IMR-90 (cell line): ENCODE measurements at regions not wholly inside any gene's neighbourhood (a gene's known extent, or its start where the extent isn't known, plus 50 kb on each side); places are given as distances from the start of the nearest gene placed in this dataset.
"Not testable (repeated sequence)": the region's sequence is repeated elsewhere in the genome, so short reads cannot be mapped to it uniquely, and the experiment has no call there.

Experiments
- ATAC-seq: fragments of 200-7000 bp; cut with Tn5 transposase; 2 replicates; pipeline ENCODE4 v1.9.1; 2020; ENCODE audit warnings: low read depth, mild to moderate bottlenecking, moderate library complexity
- BruUV-seq: library from RNA; stranded (reverse); fragments of 400-500 nt; replicated peaks from 2 replicates; lab custom pipeline; 2021; lab: Mats Ljungman, UMichigan
- CTCF ChIA-PET: fragments of 300-600 bp; formaldehyde crosslinking; extraction: SDS; loops from one replicate; lab custom pipeline; 2021; ENCODE audit warnings: antibody characterized with exemption; lab: Yijun Ruan, JAX
- POLR2A ChIA-PET: fragments of 300-600 bp; sonication (Branson Sonifier 250); formaldehyde crosslinking; loops from one replicate; lab custom pipeline; 2022; ENCODE audit warnings: antibody characterized with exemption; ENCODE audit not compliant: unreplicated experiment; lab: Charles Lee
- DNase-seq: peaks from one replicate; pipeline ENCODE4 v3.0.0; 2013
- H2AFZ ChIP-seq: replicated peaks from 2 replicates; pipeline ENCODE3; 2013; ENCODE audit warnings: low read length, mild to moderate bottlenecking; ENCODE audit not compliant: poor library complexity
- H2AK5ac ChIP-seq: 2 replicates; pipeline ENCODE4 v1.6.1; 2013; ENCODE audit warnings: low read depth, low read length, inconsistent platforms
- H2AK9ac ChIP-seq: replicated peaks from 2 replicates; pipeline ENCODE3; 2013; ENCODE audit warnings: mild to moderate bottlenecking, low read depth, low read length, moderate library complexity; ENCODE audit not compliant: poor library complexity
- H2BK120ac ChIP-seq: 2 replicates; pipeline ENCODE4 v1.6.1; 2013; ENCODE audit warnings: low read depth, low read length, inconsistent platforms
- H2BK15ac ChIP-seq: 3 replicates; pipeline ENCODE4 v1.6.1; 2013; ENCODE audit warnings: low read depth, low read length, inconsistent platforms
- H2BK20ac ChIP-seq: 2 replicates; pipeline ENCODE4 v1.6.1; 2013; ENCODE audit warnings: low read depth, mild to moderate bottlenecking, inconsistent platforms, low read length, moderate library complexity
- H2BK5ac ChIP-seq: 2 replicates; pipeline ENCODE4 v1.6.1; 2013; ENCODE audit warnings: mild to moderate bottlenecking, low read depth, low read length, inconsistent platforms; ENCODE audit not compliant: poor library complexity, severe bottlenecking
- H3K14ac ChIP-seq: replicated peaks from 2 replicates; pipeline ENCODE4 v1.6.1; 2013; ENCODE audit warnings: low read depth, low read length, inconsistent platforms
- H3K18ac ChIP-seq: 2 replicates; pipeline ENCODE4 v1.6.1; 2013; ENCODE audit warnings: low read depth, low read length, control low read depth
- H3K23ac ChIP-seq: 2 replicates; pipeline ENCODE4 v1.6.1; 2013; ENCODE audit warnings: low read depth, low read length, inconsistent platforms
- H3K27ac ChIP-seq: 2 replicates; pipeline ENCODE4 v1.5.1; 2013; ENCODE audit warnings: mild to moderate bottlenecking, control low read depth, low read length; ENCODE audit not compliant: insufficient read depth
- H3K27me3 ChIP-seq: 2 replicates; pipeline ENCODE4 v1.6.1; 2013; ENCODE audit warnings: low read length; ENCODE audit not compliant: control insufficient read depth, insufficient read depth
- H3K36me3 ChIP-seq: 2 replicates; pipeline ENCODE4 v1.6.1; 2013; ENCODE audit warnings: low read length, mixed read lengths; ENCODE audit not compliant: control insufficient read depth, insufficient read depth
- H3K4ac ChIP-seq: 2 replicates; pipeline ENCODE4 v1.6.1; 2013; ENCODE audit warnings: low read depth, low read length, inconsistent platforms
- H3K4me1 ChIP-seq: 2 replicates; pipeline ENCODE4 v1.6.1; 2013; ENCODE audit warnings: low read length, mixed read lengths; ENCODE audit not compliant: control insufficient read depth, insufficient read depth
- H3K4me2 ChIP-seq: 2 replicates; pipeline ENCODE4 v1.6.1; 2013; ENCODE audit warnings: low read depth, mild to moderate bottlenecking, control low read depth, low read length, moderate library complexity
- H3K4me3 ChIP-seq: 2 replicates; pipeline ENCODE4 v1.5.1; 2013; ENCODE audit warnings: low read depth, mild to moderate bottlenecking, control low read depth, low read length, moderate library complexity; ENCODE audit not compliant: insufficient read depth
- H3K56ac ChIP-seq: 2 replicates; pipeline ENCODE4 v1.6.1; 2013; ENCODE audit warnings: low read length, inconsistent platforms; ENCODE audit not compliant: insufficient read depth; ENCODE audit errors: extremely low read depth
- H3K79me1 ChIP-seq, 2 experiments: 2 replicates each; pipeline ENCODE4 v1.6.1; 2013; ENCODE audit warnings: low read length in 2 of 2, inconsistent platforms in 1 of 2, low read depth in 1 of 2
- H3K9ac ChIP-seq: 2 replicates; pipeline ENCODE4 v1.6.1; 2013; ENCODE audit warnings: low read depth, low read length, control low read depth
- H3K9me1 ChIP-seq: 2 replicates; pipeline ENCODE4 v1.6.1; 2013; ENCODE audit warnings: low read length, inconsistent platforms; ENCODE audit not compliant: insufficient read depth
- H3K9me3 ChIP-seq: 2 replicates; pipeline ENCODE4 v1.6.1; 2013; ENCODE audit warnings: low read length; ENCODE audit not compliant: control insufficient read depth, insufficient read depth
- H4K20me1 ChIP-seq: 2 replicates; pipeline ENCODE4 v1.6.1; 2013; ENCODE audit warnings: low read length, inconsistent platforms; ENCODE audit not compliant: insufficient read depth
- H4K5ac ChIP-seq: 2 replicates; pipeline ENCODE4 v1.6.1; 2013; ENCODE audit warnings: mild to moderate bottlenecking, low read depth, low read length, control low read depth
- H4K8ac ChIP-seq, 2 experiments: 2 replicates each; pipeline ENCODE4 v1.6.1; 2013; ENCODE audit warnings: low read depth in 2 of 2, low read length in 2 of 2, control low read depth in 1 of 2, inconsistent platforms in 1 of 2
- H4K91ac ChIP-seq: 2 replicates; pipeline ENCODE4 v1.6.1; 2013; ENCODE audit warnings: low read depth, low read length, inconsistent platforms; ENCODE audit not compliant: insufficient read depth
- WGBS, 2 experiments: methylation state at CpG; one replicate each; pipeline versions ENCODE4 v1.1.5 to v1.1.7; 2013; ENCODE audit warnings: missing lambda C conversion rate in 2 of 2; ENCODE audit not compliant: insufficient read length in 1 of 2; ENCODE audit errors: extremely low coverage in 2 of 2; 5-methylcytosine and 5-hydroxymethylcytosine counted together
- dilution Hi-C: fragments of 300-500 bp; cut with HindIII; formaldehyde crosslinking; loops from one replicate; pipeline ENCODE4 v1.14.3; 2018; ENCODE audit warnings: low sequenced_read_pairs; ENCODE audit not compliant: unreplicated experiment
- in situ Hi-C: fragments of 300-500 bp; cut with MboI; formaldehyde crosslinking; loops from 3 replicates; pipeline ENCODE4 v1.14.3; 2019; ENCODE audit warnings: low sequenced_read_pairs, inconsistent platforms, mixed read lengths
- intact Hi-C: fragments of 100-400 bp; cut with micrococcal nuclease; formaldehyde crosslinking; loops from 2 replicates; pipeline ENCODE4 v1.10.0; 2022

DNA sequence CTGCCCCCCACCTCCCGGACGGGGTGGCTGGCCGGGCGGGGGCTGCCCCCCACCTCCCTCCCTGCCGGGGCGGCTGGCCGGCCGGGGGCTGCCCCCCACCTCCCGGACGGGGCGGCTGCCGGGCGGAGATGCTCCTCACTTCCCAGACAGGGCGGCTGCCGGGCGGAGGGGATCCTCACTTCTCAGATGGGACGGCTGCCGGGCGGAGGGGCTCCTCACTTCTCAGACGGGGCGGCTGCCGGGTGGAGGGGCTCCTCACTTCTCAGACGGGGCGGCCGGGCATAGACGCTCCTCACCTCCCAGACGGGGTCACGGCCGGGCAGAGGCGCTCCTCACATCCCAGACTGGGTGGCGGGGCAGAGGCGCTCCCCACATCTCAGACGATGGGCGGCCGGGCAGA is 74.8 kb upstream of the NMUR2 start:
- H3K4me1 ChIP-seq, ATAC-seq, H3K9me1 ChIP-seq, in situ Hi-C loops, H4K20me1 ChIP-seq, H4K5ac ChIP-seq, H3K18ac ChIP-seq, H3K23ac ChIP-seq, H3K27me3 ChIP-seq, intact Hi-C loops, H3K9ac ChIP-seq, H3K9me3 ChIP-seq, DNase-seq, H2AK5ac ChIP-seq, H2AK9ac ChIP-seq, H3K36me3 ChIP-seq, POLR2A ChIA-PET, H3K56ac ChIP-seq, H3K79me1 ChIP-seq, H2BK5ac ChIP-seq, H3K4me3 ChIP-seq, H3K4ac ChIP-seq, BruUV-seq, H2BK20ac ChIP-seq, H3K27ac ChIP-seq, CTCF ChIA-PET, dilution Hi-C loops, H2BK15ac ChIP-seq, H2BK120ac ChIP-seq, H4K8ac ChIP-seq, H2AFZ ChIP-seq, H4K91ac ChIP-seq, H3K14ac ChIP-seq, H3K4me2 ChIP-seq: not testable (repeated sequence)
- WGBS, 2 experiments = 100% methylated on average over 2 of the region's 35 CpGs; no CpG with 5 or more reads in 1 of the 2 experiments

DNA sequence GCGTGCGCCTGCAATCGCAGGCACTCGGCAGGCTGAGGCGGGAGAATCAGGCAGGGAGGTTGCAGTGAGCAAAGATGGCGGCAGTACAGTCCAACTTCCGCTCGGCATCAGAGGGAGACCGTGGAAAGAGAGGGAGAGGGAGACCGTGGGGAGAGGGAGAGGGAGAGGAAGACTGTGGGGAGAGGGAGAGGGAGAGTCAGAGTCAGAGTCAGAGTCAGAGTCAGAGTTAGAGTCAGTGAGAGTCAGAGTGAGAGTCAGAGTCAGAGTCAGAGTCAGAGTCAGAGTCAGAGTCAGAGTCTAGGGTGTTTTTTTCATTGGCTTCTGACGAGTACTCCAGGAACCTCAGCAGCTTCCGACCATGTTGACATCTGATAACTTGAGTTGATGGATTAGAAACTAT is 75.6 kb upstream of the NMUR2 start:
- WGBS, 2 experiments = 86% methylated on average over 2 of the region's 12 CpGs; no CpG with 5 or more reads in 1 of the 2 experiments
- H4K5ac ChIP-seq, H3K56ac ChIP-seq, H4K91ac ChIP-seq, H2BK120ac ChIP-seq, DNase-seq, H3K9ac ChIP-seq, H2AK9ac ChIP-seq, H3K4me1 ChIP-seq, H3K14ac ChIP-seq, in situ Hi-C loops, H3K79me1 ChIP-seq, H3K4ac ChIP-seq, H3K18ac ChIP-seq, H2AFZ ChIP-seq, H3K4me2 ChIP-seq, H4K20me1 ChIP-seq, intact Hi-C loops, H3K4me3 ChIP-seq, H3K36me3 ChIP-seq, H3K23ac ChIP-seq, H2BK15ac ChIP-seq, BruUV-seq, CTCF ChIA-PET, H2BK5ac ChIP-seq, H3K27me3 ChIP-seq, dilution Hi-C loops, H3K9me3 ChIP-seq, ATAC-seq, POLR2A ChIA-PET, H2BK20ac ChIP-seq, H3K27ac ChIP-seq, H4K8ac ChIP-seq, H3K9me1 ChIP-seq, H2AK5ac ChIP-seq: not testable (repeated sequence)
